Activated CD4-positive, alpha-beta T cell treated with anti-CD3 and anti-CD28 coated beads, Interleukin-2, amount 10 ng/mL, durations not matched to agents 24 days and 14 days (primary cell): ENCODE measurements at regions not wholly inside any gene's neighbourhood (a gene's known extent, or its start where the extent isn't known, plus 50 kb on each side); places are given as distances from the start of the nearest gene placed in this dataset.

Experiments used
- DNase-seq: peaks from one replicate; pipeline ENCODE4 v3.0.0; 2022
- H3K27ac Mint-ChIP-seq: one replicate; pipeline ENCODE4 v1.8.0; 2022; ENCODE audit warnings: mild to moderate bottlenecking, mixed read lengths
- H3K27me3 Mint-ChIP-seq: one replicate; pipeline ENCODE4 v1.8.0; 2022; ENCODE audit warnings: mixed read lengths
- H3K36me3 Mint-ChIP-seq: one replicate; pipeline ENCODE4 v1.8.0; 2022; ENCODE audit warnings: low read depth, mild to moderate bottlenecking, mixed read lengths
- H3K4me1 Mint-ChIP-seq: one replicate; pipeline ENCODE4 v1.8.0; 2021; ENCODE audit warnings: mixed read lengths
- H3K4me3 Mint-ChIP-seq: one replicate; pipeline ENCODE4 v1.8.0; 2022; ENCODE audit warnings: mild to moderate bottlenecking, moderate library complexity, mixed read lengths
- H3K9me3 Mint-ChIP-seq: one replicate; pipeline ENCODE4 v1.8.0; 2021; ENCODE audit warnings: mixed read lengths
- intact Hi-C: fragments of 100-400 bp; cut with micrococcal nuclease; formaldehyde crosslinking; loops from one replicate; pipeline ENCODE4 v1.15.1; 2023

DNA sequence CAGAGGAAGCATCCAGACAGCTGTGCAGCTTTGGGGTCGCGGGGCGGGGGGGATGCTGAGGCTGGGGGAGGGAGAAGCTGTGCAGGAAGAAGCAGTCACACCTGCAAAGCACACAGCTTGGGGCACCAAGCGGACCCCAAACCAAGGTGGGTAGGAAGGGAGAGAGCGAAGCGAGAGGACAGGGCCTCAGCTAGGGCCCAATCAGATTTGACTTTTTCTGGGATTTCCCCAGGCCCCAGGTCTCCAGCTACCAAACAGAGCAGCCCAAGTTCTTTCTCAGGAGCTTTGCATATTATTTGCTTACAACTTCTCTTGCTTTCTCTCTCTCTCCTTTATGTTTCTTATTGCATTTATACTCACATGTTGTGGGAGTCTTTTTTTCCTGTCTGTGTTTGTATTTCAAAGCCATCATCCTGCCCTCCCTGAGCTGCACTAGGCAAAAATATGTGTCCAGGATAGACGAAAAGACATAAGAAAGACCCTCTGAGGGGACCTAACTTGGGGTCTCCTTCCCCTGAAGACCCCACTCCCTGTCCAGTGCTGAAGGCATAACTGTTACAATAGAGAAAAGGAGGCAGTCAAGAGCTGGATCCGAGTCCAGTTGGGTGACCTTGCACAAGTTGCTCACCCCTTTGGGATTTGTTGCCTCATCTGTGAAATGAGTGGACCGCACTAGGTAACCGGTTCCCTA is 50.6 kb upstream of the SMNDC1 start:
- intact Hi-C loops: no loop called here
- Mint-ChIP-seq H3K4me3 (peak overlapping the region; percentile 89), H3K4me1 (peaks cover 64% of the 10 kb centered on the region), H3K27me3 (no peaks in the 10 kb centered on the region), H3K36me3 (no peaks in the 10 kb centered on the region), H3K27ac (peak overlapping the region; percentile 99), H3K9me3 (no peaks in the 10 kb centered on the region)
- peak; percentile 70 for DNase-seq

DNA sequence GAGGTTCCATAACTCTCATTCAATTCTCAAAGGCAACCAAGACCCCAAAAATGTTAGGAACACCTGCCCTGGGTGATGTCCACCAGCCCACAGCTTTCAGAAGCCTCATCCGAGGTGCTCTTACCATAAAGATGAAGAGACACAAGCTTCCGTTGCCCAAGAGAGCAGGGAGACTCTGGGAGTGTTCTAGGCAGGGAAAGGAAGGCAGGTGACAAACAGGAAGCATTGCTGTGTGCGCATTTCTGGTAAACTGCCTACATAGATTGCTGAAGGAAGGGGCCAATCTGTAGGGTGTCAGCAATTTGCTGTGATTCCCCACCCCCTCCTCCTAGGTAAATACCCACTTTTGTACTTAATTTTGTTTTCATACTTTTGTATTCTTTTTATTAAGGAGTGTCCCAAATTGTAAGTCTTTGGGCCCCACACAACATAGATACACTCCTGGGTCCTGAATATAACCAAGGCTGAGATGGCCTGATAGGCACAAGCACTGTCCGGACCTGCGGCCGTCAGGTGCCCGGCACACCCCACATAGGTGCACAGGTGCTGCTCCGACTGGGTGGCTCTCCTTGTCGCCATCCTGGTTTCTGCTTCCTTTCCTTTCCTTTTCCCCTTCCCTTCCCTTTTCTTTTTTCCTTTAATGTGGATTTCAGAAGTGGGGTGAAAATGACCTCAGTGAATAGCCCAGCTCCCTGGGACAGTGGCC is 51.4 kb upstream of the SMNDC1 start:
- H3K9me3 Mint-ChIP-seq: no peaks in the 10 kb centered on the region
- H3K27ac Mint-ChIP-seq: peak overlapping the region; percentile 99
- peak; percentile 81 for DNase-seq
- H3K4me3 Mint-ChIP-seq: peak overlapping the region; percentile 89
- no peaks in the 10 kb centered on the region for H3K27me3 Mint-ChIP-seq
- peaks cover 71% of the 10 kb centered on the region for H3K4me1 Mint-ChIP-seq
- intact Hi-C loops: loop anchor here (1.0 to 2.0 kb wide), 8 partner anchors 8 to 418 kb away; partner anchors contain the start of gene DUSP5
- no peaks in the 10 kb centered on the region for H3K36me3 Mint-ChIP-seq

DNA sequence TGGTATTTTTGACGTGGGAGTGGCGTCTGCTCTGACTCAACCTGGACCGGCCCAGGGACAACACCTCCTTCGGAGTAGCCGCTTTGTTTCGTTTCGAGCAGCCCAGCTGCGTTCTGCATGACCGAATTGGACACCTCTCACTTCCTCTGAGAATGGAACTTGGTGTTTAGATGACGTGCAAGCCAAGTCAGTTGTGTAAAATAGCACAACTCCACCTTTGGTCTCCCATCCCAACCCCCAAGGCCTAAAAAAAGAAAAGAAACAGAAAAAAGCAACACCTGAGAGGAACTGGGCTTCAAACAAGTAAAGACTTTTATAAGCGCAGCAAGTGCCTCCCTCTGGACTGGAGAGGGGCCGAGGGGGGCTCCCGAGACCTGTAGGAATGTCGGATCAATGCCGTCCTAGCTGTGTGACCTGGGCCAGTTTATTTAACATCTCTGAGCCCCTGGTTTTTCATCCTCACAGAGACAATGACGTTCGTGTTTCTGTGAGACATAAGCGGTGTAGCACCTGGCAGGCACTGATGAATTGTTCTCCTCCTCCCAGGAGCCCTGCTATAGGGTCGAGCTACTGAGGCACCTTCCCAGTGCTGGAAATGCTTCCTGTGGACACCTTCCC is 52.0 kb upstream of the SMNDC1 start:
- H3K9me3 Mint-ChIP-seq: no peaks in the 10 kb centered on the region
- no peaks in the 10 kb centered on the region for H3K36me3 Mint-ChIP-seq
- no peaks in the 10 kb centered on the region for H3K27me3 Mint-ChIP-seq
- H3K4me3 Mint-ChIP-seq: peak overlapping the region; percentile 89
- peak overlapping the region; percentile 99 for H3K27ac Mint-ChIP-seq
- intact Hi-C loops: loop anchor here (1.0 to 2.0 kb wide), 8 partner anchors 8 to 418 kb away; partner anchors contain the start of gene DUSP5
- peak; percentile 93 for DNase-seq
- H3K4me1 Mint-ChIP-seq: peaks cover 74% of the 10 kb centered on the region

DNA sequence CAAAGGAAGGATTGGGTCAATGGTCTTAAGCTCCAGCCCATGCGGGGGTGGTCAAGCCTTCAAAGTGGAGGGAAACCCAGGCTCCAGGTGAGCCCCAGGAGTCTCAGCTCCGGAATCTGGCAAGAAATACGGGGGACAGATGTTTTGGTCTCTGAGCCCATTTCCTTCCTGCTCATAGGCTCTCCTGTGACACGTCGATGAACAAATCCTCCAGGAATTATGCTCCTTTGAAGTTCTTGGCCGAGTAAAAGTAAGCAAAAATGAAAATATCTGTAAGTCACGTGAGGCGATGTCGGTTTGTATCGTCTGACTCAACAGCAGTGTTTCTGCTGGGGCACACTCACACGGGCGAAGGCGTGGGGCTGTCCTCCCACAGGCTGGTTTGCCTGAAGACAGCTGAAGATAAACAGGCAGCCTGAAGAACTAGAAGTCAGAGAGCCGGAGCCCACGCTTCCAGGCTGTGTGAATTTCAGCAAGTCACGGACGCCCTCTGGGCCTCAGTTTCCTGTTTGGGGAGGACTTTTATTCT is 52.6 kb upstream of the SMNDC1 start:
- Mint-ChIP-seq H3K27me3 (no peaks in the 10 kb centered on the region), H3K27ac (peak overlapping the region; percentile 99), H3K4me3 (peak overlapping the region; percentile 89), H3K9me3 (no peaks in the 10 kb centered on the region), H3K4me1 (peaks cover 76% of the 10 kb centered on the region), H3K36me3 (no peaks in the 10 kb centered on the region)
- peak; percentile 77 for DNase-seq
- intact Hi-C loops: loop anchor here (2.0 kb wide), 1 partner anchor 179 kb away; no protein-coding TSS in a partner anchor

DNA sequence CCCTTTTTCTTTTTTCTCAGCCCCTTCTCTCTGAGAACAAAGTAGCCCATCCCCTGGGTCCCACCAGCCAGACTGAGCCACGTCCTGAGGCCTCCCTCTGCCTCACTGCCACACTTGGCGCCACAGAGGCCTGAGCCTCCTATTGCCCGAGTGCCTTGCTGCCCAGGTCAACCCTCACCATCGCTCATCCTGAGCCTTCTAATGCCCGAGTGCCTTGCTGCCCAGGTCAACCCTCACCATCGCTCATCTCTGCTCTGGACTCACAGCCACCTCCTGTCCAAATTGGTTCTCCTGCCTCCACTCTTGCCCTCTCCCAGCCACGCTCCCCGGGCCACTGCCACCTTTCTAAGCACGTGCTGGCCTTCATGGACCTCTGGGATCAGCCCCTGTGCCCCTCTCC is 53.2 kb upstream of the SMNDC1 start:
- Mint-ChIP-seq H3K4me3 (peak overlapping the region; percentile 89), H3K27me3 (no peaks in the 10 kb centered on the region), H3K4me1 (peaks cover 75% of the 10 kb centered on the region), H3K9me3 (no peaks in the 10 kb centered on the region), H3K27ac (peak overlapping the region; percentile 99), H3K36me3 (no peaks in the 10 kb centered on the region)
- intact Hi-C loops: loop anchor here (2.0 kb wide), 1 partner anchor 179 kb away; no protein-coding TSS in a partner anchor
- no peak for DNase-seq

DNA sequence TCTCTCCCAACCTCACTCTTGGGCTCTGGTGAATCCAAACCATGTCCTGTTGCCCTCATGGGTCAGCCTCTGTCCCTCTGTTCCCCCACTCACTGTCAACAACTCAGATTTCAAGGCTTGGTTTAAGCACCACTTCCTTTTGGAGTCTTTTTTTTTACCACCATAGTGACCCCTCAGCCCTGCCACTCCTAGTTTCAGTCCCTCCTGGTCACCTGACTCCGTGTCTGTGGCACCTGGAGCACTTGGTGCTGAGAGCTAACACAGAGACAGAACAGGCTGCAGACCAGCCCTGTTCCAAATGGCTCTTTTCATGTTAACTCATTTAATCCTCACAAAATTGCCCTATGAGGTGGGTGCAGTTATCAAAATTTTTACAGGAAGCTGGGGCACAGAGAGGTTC is 53.6 kb upstream of the SMNDC1 start:
- intact Hi-C loops: no loop called here
- Mint-ChIP-seq H3K36me3 (no peaks in the 10 kb centered on the region), H3K27me3 (no peaks in the 10 kb centered on the region), H3K9me3 (no peaks in the 10 kb centered on the region), H3K4me3 (peak overlapping the region; percentile 89), H3K4me1 (peaks cover 76% of the 10 kb centered on the region), H3K27ac (peak overlapping the region; percentile 99)
- no peak for DNase-seq

DNA sequence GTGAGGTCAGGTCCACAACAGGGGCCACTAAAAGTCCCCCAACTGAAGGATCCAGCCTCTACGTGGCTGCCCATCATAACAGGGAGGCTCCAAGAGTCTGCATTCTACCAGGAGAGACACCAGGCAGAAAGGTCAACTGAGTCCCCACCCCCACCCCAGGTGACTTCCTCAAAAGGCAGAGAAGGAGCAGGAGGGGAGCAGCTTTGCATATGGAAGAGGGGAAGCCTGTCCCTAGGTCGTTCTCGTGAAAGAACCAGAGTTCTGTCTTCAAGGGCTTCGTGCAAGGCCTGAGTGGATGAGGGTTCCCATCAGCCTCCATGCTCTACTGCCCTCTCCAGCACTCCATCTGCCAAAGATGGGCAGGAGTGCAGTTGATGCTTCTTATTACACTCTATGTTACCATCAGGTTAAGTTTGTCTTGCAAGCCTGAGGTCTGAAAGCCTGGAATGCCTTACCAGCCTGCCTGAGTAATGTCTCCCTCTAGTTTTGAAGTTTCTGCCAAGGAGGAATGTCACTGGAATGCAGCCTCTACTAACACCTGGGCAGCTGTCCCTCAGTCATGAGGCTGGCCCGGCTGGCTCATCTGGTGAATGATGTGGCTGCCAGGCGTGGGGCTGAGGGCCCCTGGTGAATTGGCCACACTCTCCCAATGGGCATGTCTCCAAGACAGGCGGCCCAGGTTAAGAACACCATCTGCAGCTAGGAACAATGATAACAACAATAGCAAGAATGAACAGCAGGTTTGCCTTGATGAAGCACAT is 54.3 kb upstream of the SMNDC1 start:
- peak overlapping the region; percentile 99 for H3K27ac Mint-ChIP-seq

DNA sequence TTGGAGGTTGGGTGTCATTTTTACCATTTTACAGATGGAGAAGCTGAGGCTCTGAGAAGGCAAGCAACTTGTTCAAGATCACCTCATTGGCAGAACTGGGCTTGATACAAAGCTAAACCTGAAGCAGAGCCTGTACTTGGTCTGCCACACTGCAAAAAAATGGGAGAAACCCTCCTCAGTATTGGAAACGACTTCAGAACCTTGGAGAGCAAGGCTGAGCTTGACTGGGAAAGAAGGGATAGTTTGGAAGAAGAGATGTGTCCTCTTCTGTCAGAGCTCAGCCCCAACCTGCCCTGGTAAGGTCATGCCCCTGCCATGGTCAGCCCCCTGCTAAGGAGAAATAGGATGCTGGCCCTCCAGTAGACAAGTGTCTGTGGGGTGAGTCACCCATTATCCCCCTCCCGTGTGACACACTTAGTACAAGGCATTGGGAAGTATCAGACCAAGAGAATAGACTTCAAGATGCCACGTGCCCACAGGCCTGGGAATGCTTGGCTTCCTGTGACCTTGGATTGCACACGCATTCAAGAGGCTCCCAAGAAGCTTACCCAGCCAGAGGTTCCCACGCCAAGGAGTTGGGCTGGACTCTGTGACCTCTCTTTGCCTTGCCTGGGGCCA is 56.2 kb upstream of the SMNDC1 start:
- H3K4me1 Mint-ChIP-seq: peaks cover 76% of the 10 kb centered on the region
- no peak for DNase-seq
- intact Hi-C loops: no loop called here
- no peak overlapping the region for H3K4me3 Mint-ChIP-seq
- H3K9me3 Mint-ChIP-seq: no peaks in the 10 kb centered on the region
- peak overlapping the region; percentile 43 for H3K27ac Mint-ChIP-seq
- peaks cover 2% of the 10 kb centered on the region for H3K36me3 Mint-ChIP-seq
- H3K27me3 Mint-ChIP-seq: no peaks in the 10 kb centered on the region

More for the DNA sequence above, 54.3 kb upstream of the SMNDC1 start:
- DNase-seq: no peak
- no peaks in the 10 kb centered on the region for H3K36me3 Mint-ChIP-seq
- H3K9me3 Mint-ChIP-seq: no peaks in the 10 kb centered on the region
- H3K4me3 Mint-ChIP-seq: no peak overlapping the region
- intact Hi-C loops: no loop called here
- peaks cover 76% of the 10 kb centered on the region for H3K4me1 Mint-ChIP-seq
- H3K27me3 Mint-ChIP-seq: no peaks in the 10 kb centered on the region

DNA sequence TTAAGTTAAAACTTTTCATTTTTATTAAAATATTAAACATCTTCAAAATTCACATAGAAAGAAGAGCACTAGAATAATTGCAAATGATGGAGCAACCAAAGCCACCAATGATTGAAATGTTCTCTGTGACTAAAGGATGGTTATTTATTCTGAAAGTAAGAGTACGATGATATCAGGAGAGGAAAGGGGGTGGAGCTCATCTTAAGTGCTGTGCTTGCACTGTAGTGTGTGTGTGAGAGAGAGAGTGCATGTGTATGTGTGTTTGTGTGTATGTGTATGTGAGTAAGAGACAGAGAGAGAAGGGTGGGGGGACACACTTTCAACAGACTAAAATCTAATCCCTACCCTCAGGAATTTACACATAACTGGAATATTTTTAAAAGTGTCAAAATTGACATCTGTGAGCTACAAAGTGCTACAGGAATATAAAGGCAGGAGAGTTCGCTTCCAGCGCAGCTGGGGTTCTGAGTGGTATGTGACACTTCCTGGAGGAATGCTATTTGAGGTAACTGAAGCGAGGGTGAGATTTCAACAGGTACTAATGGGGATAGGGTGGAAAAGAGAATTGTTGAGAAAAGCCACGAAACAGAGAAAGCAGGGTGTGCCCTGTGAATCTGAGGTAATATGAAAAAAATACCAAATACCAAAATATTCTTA is 57.2 kb upstream of the SMNDC1 start:
- Mint-ChIP-seq H3K4me1 (peaks cover 75% of the 10 kb centered on the region), H3K27me3 (no peaks in the 10 kb centered on the region), H3K36me3 (peaks cover 2% of the 10 kb centered on the region), H3K9me3 (no peaks in the 10 kb centered on the region), H3K27ac (peak overlapping the region; percentile 53), H3K4me3 (peak overlapping the region; percentile 29)
- peak; percentile 71 for DNase-seq
- intact Hi-C loops: no loop called here

DNA sequence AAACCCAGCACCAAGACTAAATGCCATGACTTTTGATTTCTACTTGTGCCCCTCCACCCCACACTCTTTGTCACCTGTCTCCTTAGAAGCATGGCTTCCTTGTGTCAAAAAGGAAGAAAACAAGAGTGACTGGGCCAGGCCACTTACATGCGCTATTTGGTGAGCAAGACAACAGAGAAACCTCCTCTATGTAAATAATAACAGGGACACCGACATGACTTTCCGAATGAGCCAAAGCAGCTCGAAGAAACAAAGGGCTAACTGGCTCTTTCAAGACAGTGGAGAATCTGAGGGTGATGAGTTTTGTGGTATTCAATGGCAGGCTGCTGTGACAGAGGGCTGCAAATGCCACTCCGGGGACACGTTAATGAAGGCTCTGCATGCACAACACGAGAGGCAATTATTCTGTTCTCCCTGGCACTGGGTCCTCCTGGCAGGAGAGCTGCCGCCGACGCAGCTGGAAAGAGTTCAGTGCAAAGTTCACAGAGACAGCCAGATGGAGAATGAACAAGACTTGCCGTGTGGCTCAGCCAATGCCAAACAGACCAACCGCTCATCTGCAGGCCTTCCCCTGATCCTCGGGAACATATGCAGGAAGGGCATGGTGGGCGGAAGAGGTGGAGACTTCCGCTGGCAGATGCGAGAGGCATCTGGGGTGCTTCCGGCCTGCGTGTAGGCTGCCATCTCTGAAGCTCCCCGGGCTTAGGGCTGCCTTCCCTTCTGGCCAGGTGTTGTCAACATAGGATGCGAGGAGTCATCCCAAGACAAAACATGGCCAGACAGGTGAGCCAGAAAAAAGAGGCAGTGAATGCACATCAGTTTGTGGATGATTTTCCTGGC is 59.1 kb upstream of the SMNDC1 start:
- Mint-ChIP-seq H3K36me3 (peaks cover 2% of the 10 kb centered on the region), H3K4me1 (peaks cover 74% of the 10 kb centered on the region), H3K27ac (peak overlapping the region; percentile 96), H3K4me3 (peak overlapping the region; percentile 17), H3K9me3 (no peaks in the 10 kb centered on the region), H3K27me3 (no peaks in the 10 kb centered on the region)
- intact Hi-C loops: loop anchor here (1.0 to 2.0 kb wide), 2 partner anchors 7 to 51 kb away; no protein-coding TSS in a partner anchor
- no peak for DNase-seq

DNA sequence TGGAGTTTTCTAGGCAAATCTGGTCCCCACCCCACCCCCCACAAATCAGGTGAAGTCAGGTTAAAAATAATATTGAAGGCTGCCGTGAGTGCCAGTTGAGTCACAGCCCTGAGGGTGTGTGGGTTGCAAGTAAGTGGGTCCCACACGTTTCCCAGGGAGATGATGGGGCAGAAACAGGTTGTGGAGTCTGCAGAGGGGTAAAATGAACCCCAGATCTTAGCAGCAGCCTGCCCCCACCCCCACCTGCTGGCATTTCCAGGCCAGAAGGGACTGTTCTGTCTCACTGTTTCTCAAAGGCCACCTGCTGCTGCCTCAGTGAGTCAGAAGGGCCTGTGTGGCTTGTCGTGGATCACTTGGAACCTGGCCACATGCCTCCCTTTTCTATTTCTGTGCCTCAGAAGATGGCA is 59.8 kb upstream of the SMNDC1 start:
- intact Hi-C loops: loop anchor here (1.0 to 2.0 kb wide), 2 partner anchors 8 to 50 kb away; no protein-coding TSS in a partner anchor
- DNase-seq: no peak
- Mint-ChIP-seq H3K27ac (peak overlapping the region; percentile 96), H3K4me1 (peaks cover 74% of the 10 kb centered on the region), H3K9me3 (no peaks in the 10 kb centered on the region), H3K27me3 (no peaks in the 10 kb centered on the region), H3K4me3 (peak overlapping the region; percentile 74), H3K36me3 (peaks cover 2% of the 10 kb centered on the region)
